HepG2 (cell line): ENCODE measurements at regions not wholly inside any gene's neighbourhood (a gene's known extent, or its start where the extent isn't known, plus 50 kb on each side); places are given as distances from the start of the nearest gene placed in this dataset.

Source experiments
- ATAC-seq: fragments of 200-7000 bp; cut with Tn5 transposase; 3 replicates; pipeline ENCODE4 v1.9.1; 2020; ENCODE audit warnings: mild to moderate bottlenecking, moderate library complexity
- BruUV-seq: library from RNA; stranded (reverse); fragments of 400-500 nt; replicated peaks from 2 replicates; lab custom pipeline; 2021; lab: Mats Ljungman, UMichigan
- CTCF ChIA-PET: fragments of 300-600 bp; formaldehyde crosslinking; extraction: SDS; loops from one replicate; lab custom pipeline; 2021; ENCODE audit warnings: low total read pairs, inconsistent platforms, low intra/inter-chr PET ratio; lab: Yijun Ruan, JAX
- POLR2A ChIA-PET: fragments of 350-600 bp; sonication (Branson Sonifier 250); formaldehyde crosslinking; loops from one replicate; lab custom pipeline; 2020; ENCODE audit warnings: antibody characterized with exemption, inconsistent platforms; lab: Yijun Ruan, JAX
- DNase-seq: peaks from one replicate; pipeline ENCODE4 v3.0.0-alpha.2; 2015; ENCODE audit warnings: low spot score
- FAIRE-seq: peaks from 3 replicates; lab custom pipeline; 2011; peaks lifted over from hg19 to GRCh38; lab: Jason Lieb, UNC
- H2AFZ ChIP-seq: one replicate; pipeline ENCODE4 v1.6.1; 2011; ENCODE audit warnings: low read length, inconsistent platforms
- H3K27ac ChIP-seq: fragments of 300-600 bp; 3 replicates; pipeline ENCODE4 v1.8.0; 2011; ENCODE audit warnings: mixed run types, mild to moderate bottlenecking, mixed read lengths, low read length, inconsistent platforms; ENCODE audit not compliant: insufficient read depth; ENCODE audit errors: extremely low read length
- H3K27me3 ChIP-seq, 2 experiments: fragments of 200-600 bp in 1 of 2; 2 replicates in 1 of 2; 3 replicates in 1 of 2; pipeline versions ENCODE4 v1.6.0 to v1.8.0; 2011; ENCODE audit warnings: low read length in 2 of 2, mild to moderate bottlenecking in 2 of 2, moderate library complexity in 2 of 2, inconsistent platforms in 1 of 2; ENCODE audit not compliant: insufficient read depth in 2 of 2, control insufficient read depth in 1 of 2
- H3K36me3 ChIP-seq, 2 experiments: fragments of 200-600 bp in 1 of 2; replicated peaks in 1 of 2; 2 replicates in 1 of 2; 3 replicates in 1 of 2; pipeline versions ENCODE4 v1.5.1 to v1.8.0; 2011; ENCODE audit warnings: low read length in 2 of 2, inconsistent platforms in 1 of 2; ENCODE audit not compliant: insufficient read depth in 2 of 2, control insufficient read depth in 1 of 2
- H3K4me1 ChIP-seq: 2 replicates; pipeline ENCODE4 v1.5.1; 2012; ENCODE audit warnings: low read length, inconsistent platforms; ENCODE audit not compliant: insufficient read depth
- H3K4me2 ChIP-seq: 2 replicates; pipeline ENCODE4 v1.6.0; 2011; ENCODE audit warnings: low read depth, low read length, inconsistent platforms
- H3K4me3 ChIP-seq, 3 experiments: fragments of 200-600 bp in 1 of 3; sonication (generic), shearing (Covaris generic) in 1 of 3; replicated peaks in 1 of 3; 2 replicates each; pipeline ENCODE4 v1.5.1; 2011 to 2016; ENCODE audit warnings: low read length in 3 of 3, inconsistent platforms in 2 of 3, low read depth in 2 of 3, mild to moderate bottlenecking in 2 of 3, control low read depth in 1 of 3, mixed read lengths in 1 of 3; ENCODE audit not compliant: insufficient read depth in 1 of 3
- H3K79me2 ChIP-seq: one replicate; pipeline ENCODE4 v1.6.1; 2011; ENCODE audit warnings: low read length, inconsistent platforms; ENCODE audit not compliant: insufficient read depth
- H3K9ac ChIP-seq: 2 replicates; pipeline ENCODE4 v1.6.0; 2011; ENCODE audit warnings: mild to moderate bottlenecking, low read depth, low read length, inconsistent platforms; ENCODE audit not compliant: insufficient read depth
- H3K9me3 ChIP-seq: 2 replicates; pipeline ENCODE4 v1.5.1; 2012; ENCODE audit warnings: mild to moderate bottlenecking, low read length
- H4K20me1 ChIP-seq: 2 replicates; pipeline ENCODE4 v1.6.0; 2011; ENCODE audit warnings: inconsistent platforms, mild to moderate bottlenecking, low read length, moderate library complexity; ENCODE audit not compliant: insufficient read depth
- CHCHD3 ChIP-seq: sonication (generic); formaldehyde crosslinking; IDR thresholded peaks from 2 replicates; pipeline ENCODE4 v1.8.0; 2022; ENCODE audit warnings: mild to moderate bottlenecking, missing genetic modification reagents, moderate library complexity
- ELF3 ChIP-seq: IDR thresholded peaks from 2 replicates; pipeline ENCODE4 v1.6.1; 2016; ENCODE audit warnings: missing genetic modification reagents, missing compliant biosample characterization
- GABPB1 ChIP-seq: IDR thresholded peaks from 2 replicates; pipeline ENCODE4 v1.6.1; 2016; ENCODE audit warnings: mild to moderate bottlenecking, missing genetic modification reagents, moderate library complexity, missing compliant biosample characterization
- LCORL ChIP-seq, 2 experiments: fragments of 450-650 bp in 1 of 2; sonication (generic) in 1 of 2; formaldehyde crosslinking in 1 of 2; IDR thresholded peaks; 2 replicates each; pipeline versions ENCODE4 v1.5.0 to v1.6.1; 2017 to 2020; ENCODE audit warnings: antibody characterized with exemption in 1 of 2, missing genetic modification reagents in 1 of 2
- MAX ChIP-seq: IDR thresholded peaks from 2 replicates; pipeline ENCODE4 v1.6.1; 2012; ENCODE audit warnings: inconsistent platforms
- MYNN ChIP-seq: sonication (generic); formaldehyde crosslinking; IDR thresholded peaks from 2 replicates; pipeline ENCODE4 v1.4.0; 2020; ENCODE audit warnings: mild to moderate bottlenecking, low read depth, missing genetic modification reagents
- SNRNP70 ChIP-seq: fragments of 200-400 bp; formaldehyde crosslinking; IDR thresholded peaks from 2 replicates; pipeline ENCODE4 v1.6.1; 2017; ENCODE audit warnings: mild to moderate bottlenecking, low read depth, low read length, moderate library complexity
- TERF1 ChIP-seq: sonication (generic); formaldehyde crosslinking; IDR thresholded peaks from 2 replicates; pipeline ENCODE4 v1.8.0; 2022; ENCODE audit warnings: mild to moderate bottlenecking, missing genetic modification reagents, moderate library complexity
- ZNF253 ChIP-seq: sonication (generic); formaldehyde crosslinking; IDR thresholded peaks from 2 replicates; pipeline ENCODE4 v1.8.0; 2022; ENCODE audit warnings: mild to moderate bottlenecking, missing genetic modification reagents, borderline replicate concordance
- ZNF317 ChIP-seq: sonication (generic); formaldehyde crosslinking; IDR thresholded peaks from 2 replicates; pipeline ENCODE4 v1.5.0; 2020; ENCODE audit warnings: mild to moderate bottlenecking, missing genetic modification reagents
- ZNF597 ChIP-seq: sonication (generic); formaldehyde crosslinking; IDR thresholded peaks from 2 replicates; pipeline ENCODE4 v1.5.0; 2020; ENCODE audit warnings: missing genetic modification reagents
- ZNF607 ChIP-seq: sonication (generic); formaldehyde crosslinking; IDR thresholded peaks from 2 replicates; pipeline ENCODE4 v1.5.1; 2020; ENCODE audit warnings: missing genetic modification reagents, mild to moderate bottlenecking, borderline replicate concordance
- ZNF678 ChIP-seq: sonication (generic); formaldehyde crosslinking; IDR thresholded peaks from 2 replicates; pipeline ENCODE4 v1.4.0; 2020; ENCODE audit warnings: mild to moderate bottlenecking, missing genetic modification reagents
- ZNF740 ChIP-seq: sonication (generic); formaldehyde crosslinking; IDR thresholded peaks from 2 replicates; pipeline ENCODE4 v1.4.0; 2020; ENCODE audit warnings: missing genetic modification reagents
- WGBS: methylation state at CpG from one replicate; pipeline ENCODE4 v1.1.6; 2017; ENCODE audit warnings: low lambda C conversion rate; 5-methylcytosine and 5-hydroxymethylcytosine counted together
- in situ Hi-C: cut with HindIII; loops from 2 replicates; pipeline ENCODE4 v1.10.0; 2017; ENCODE audit warnings: low pct_unique_long_range_greater_than_20kb; ENCODE audit not compliant: extremely low pct_ligation_motif_present
- intact Hi-C: fragments of 100-400 bp; cut with micrococcal nuclease; formaldehyde crosslinking; loops from one replicate; pipeline ENCODE4 v1.10.0; 2022; ENCODE audit not compliant: unreplicated experiment

GRCh38 chr2:184192649-184193048, 405.7 kb upstream of the ZNF804A start:
- H3K27me3 ChIP-seq: no peaks in the 10 kb centered on the region
- ChIA-PET POLR2A (no interaction called here), CTCF (no interaction called here)
- H2AFZ ChIP-seq: no peak overlapping the region
- H3K4me1 ChIP-seq: no peaks in the 10 kb centered on the region
- WGBS: 10% methylated on average over 2 of the region's 2 CpGs
- no peak overlapping the region for H3K4me3 ChIP-seq
- ATAC-seq (no peak), DNase-seq (no peak), FAIRE-seq (no peak)
- H4K20me1 ChIP-seq: no peaks in the 10 kb centered on the region; the same call in 1 of the 2 replicates
- H3K9me3 ChIP-seq: no peaks in the 10 kb centered on the region
- no peak overlapping the region for H3K4me2 ChIP-seq
- H3K9ac ChIP-seq: no peak overlapping the region
- TF ChIP-seq SNRNP70: no peak
- TF ChIP-seq ELF3 (CRISPR knock-in tag): no peak
- no peak for TF ChIP-seq CHCHD3 (CRISPR knock-in tag)
- H3K27ac ChIP-seq: no peak overlapping the region
- H3K36me3 ChIP-seq: no peaks in the 10 kb centered on the region
- H3K79me2 ChIP-seq: no peaks in the 10 kb centered on the region
- in situ Hi-C loops (no loop called here), intact Hi-C loops (no loop called here)
- BruUV-seq: no TSS peak

- H4K20me1 ChIP-seq: no peaks in the 10 kb centered on the region
- H3K4me1 ChIP-seq: no peaks in the 10 kb centered on the region
- in situ Hi-C loops: no loop called here
- H2AFZ ChIP-seq: no peak overlapping the region
- no peaks in the 10 kb centered on the region for H3K36me3 ChIP-seq
- no peak overlapping the region for H3K4me3 ChIP-seq
- H3K9ac ChIP-seq: no peak overlapping the region
- TF ChIP-seq SNRNP70: no peak
- TF ChIP-seq LCORL (IDR thresholded peaks at IDR 0.05): no peak
- TF ChIP-seq LCORL (CRISPR knock-in tag; IDR thresholded peaks at IDR 0.05): no peak
- no peak for TF ChIP-seq ZNF597 (CRISPR knock-in tag)
- no peak for TF ChIP-seq GABPB1 (CRISPR knock-in tag)
- TF ChIP-seq MAX: no peak
- TF ChIP-seq ZNF317 (CRISPR knock-in tag): no peak
- no peak for TF ChIP-seq ZNF607
- no peak for TF ChIP-seq MYNN (CRISPR knock-in tag)
- no peak for TF ChIP-seq ZNF678 (CRISPR knock-in tag)
- TF ChIP-seq ZNF740 (CRISPR knock-in tag): no peak
- TF ChIP-seq ZNF253: no peak
- TF ChIP-seq TERF1 (CRISPR knock-in tag): no peak
- CTCF ChIA-PET: no interaction called here
- WGBS: 8% methylated on average over 5 of the region's 5 CpGs
- no peaks in the 10 kb centered on the region for H3K9me3 ChIP-seq
- H3K27me3 ChIP-seq: no peaks in the 10 kb centered on the region
- POLR2A ChIA-PET: no interaction called here
- BruUV-seq: no TSS peak
- FAIRE-seq (no peak), ATAC-seq (no peak), DNase-seq (no peak)
- H3K79me2 ChIP-seq: no peaks in the 10 kb centered on the region
- no peak overlapping the region for H3K27ac ChIP-seq
- intact Hi-C loops: no loop called here
- H3K4me2 ChIP-seq: no peak overlapping the region
Measured at GRCh38 chr2:184197413-184197812, 400.9 kb upstream of the ZNF804A start.
